H1 (cell line): ENCODE measurements at regions not wholly inside any gene's neighbourhood (a gene's known extent, or its start where the extent isn't known, plus 50 kb on each side); places are given as distances from the start of the nearest gene placed in this dataset.

Experiments
- CTCF ChIA-PET: fragments of 300-600 bp; sonication (Branson Sonifier 250); formaldehyde crosslinking; loops from one replicate; lab custom pipeline; 2021; ENCODE audit not compliant: partially characterized antibody; lab: Charles Lee
- POLR2A ChIA-PET: fragments of 300-600 bp; sonication (Branson Sonifier 250); formaldehyde crosslinking; loops from one replicate; lab custom pipeline; 2021; ENCODE audit warnings: inconsistent platforms; ENCODE audit not compliant: partially characterized antibody; lab: Charles Lee
- DNase-seq, 2 experiments: peaks; one replicate each; pipeline versions ENCODE4 v3.0.0 to v3.0.0-alpha.2; 2010 to 2022; ENCODE audit warnings: low spot score in 2 of 2, low read depth in 1 of 2, mixed read lengths in 1 of 2
- FAIRE-seq: peaks from 2 replicates; lab custom pipeline; 2011; peaks lifted over from hg19 to GRCh38; lab: Jason Lieb, UNC
- H2AFZ ChIP-seq: 2 replicates; pipeline ENCODE4 v1.8.1; 2012; ENCODE audit warnings: low read length, inconsistent platforms
- H2AK5ac ChIP-seq: 2 replicates; pipeline ENCODE4 v1.6.1; 2013; ENCODE audit warnings: low read depth, low read length
- H2BK120ac ChIP-seq: replicated peaks from 2 replicates; pipeline ENCODE3; 2013; ENCODE audit warnings: low read depth, low read length, inconsistent platforms
- H2BK12ac ChIP-seq: 2 replicates; pipeline ENCODE4 v1.6.1; 2013; ENCODE audit warnings: low read depth, low read length
- H2BK15ac ChIP-seq: 2 replicates; pipeline ENCODE4 v1.6.1; 2013; ENCODE audit warnings: low read length
- H2BK20ac ChIP-seq: 2 replicates; pipeline ENCODE4 v1.6.1; 2013; ENCODE audit warnings: low read length
- H2BK5ac ChIP-seq: 2 replicates; pipeline ENCODE4 v1.6.1; 2013; ENCODE audit warnings: low read depth, low read length
- H3K14ac ChIP-seq: 2 replicates; pipeline ENCODE4 v1.6.1; 2013; ENCODE audit warnings: inconsistent platforms; ENCODE audit not compliant: insufficient read length
- H3K18ac ChIP-seq: 2 replicates; pipeline ENCODE4 v1.6.1; 2013; ENCODE audit warnings: low read length; ENCODE audit errors: extremely low read depth
- H3K23ac ChIP-seq: 2 replicates; pipeline ENCODE4 v1.6.1; 2013; ENCODE audit warnings: inconsistent platforms; ENCODE audit not compliant: insufficient read length
- H3K23me2 ChIP-seq: 2 replicates; pipeline ENCODE4 v1.6.1; 2013; ENCODE audit warnings: low read depth, low read length
- H3K27ac ChIP-seq: 2 replicates; pipeline ENCODE4 v1.6.1; 2011; ENCODE audit warnings: low read depth, low read length, inconsistent platforms
- H3K27me3 ChIP-seq, 4 experiments: replicated peaks in 1 of 4; 1 replicate in 1 of 4; 2 replicates in 3 of 4; pipeline versions ENCODE4 v1.6.1 to v1.8.1; 2011 to 2013; ENCODE audit warnings: low read length in 3 of 4, mild to moderate bottlenecking in 3 of 4, inconsistent platforms in 2 of 4, mixed read lengths in 2 of 4, moderate library complexity in 1 of 4; ENCODE audit not compliant: control insufficient read depth in 3 of 4, insufficient read depth in 3 of 4; ENCODE audit errors: extremely low read depth in 1 of 4
- H3K36me3 ChIP-seq, 4 experiments: 2 replicates each; pipeline versions ENCODE4 v1.6.1 to v1.8.1; 2011 to 2013; ENCODE audit warnings: mild to moderate bottlenecking in 4 of 4, low read length in 3 of 4, moderate library complexity in 2 of 4, control low read depth in 1 of 4, inconsistent platforms in 1 of 4; ENCODE audit not compliant: insufficient read depth in 4 of 4, control insufficient read depth in 2 of 4
- H3K4ac ChIP-seq: replicated peaks from 2 replicates; pipeline ENCODE3; 2013; ENCODE audit warnings: low read length, low read depth, mixed read lengths, inconsistent platforms; ENCODE audit not compliant: insufficient read length
- H3K4me1 ChIP-seq, 4 experiments: replicated peaks in 1 of 4; 1 replicate in 1 of 4; 2 replicates in 3 of 4; pipeline versions ENCODE4 v1.6.1 to v1.8.1; 2011 to 2013; ENCODE audit warnings: low read length in 3 of 4, inconsistent platforms in 2 of 4, mixed read lengths in 1 of 4; ENCODE audit not compliant: insufficient read depth in 4 of 4, control insufficient read depth in 3 of 4
- H3K4me2 ChIP-seq, 2 experiments: 2 replicates each; pipeline versions ENCODE4 v1.6.1 to v1.8.1; 2011 to 2013; ENCODE audit warnings: low read depth in 2 of 2, low read length in 2 of 2, control low read depth in 1 of 2, inconsistent platforms in 1 of 2, mild to moderate bottlenecking in 1 of 2; ENCODE audit not compliant: insufficient read depth in 1 of 2
- H3K4me3 ChIP-seq, 4 experiments: fragments of 200-600, 300-600 bp in 1 of 4; sonication (generic), shearing (Covaris generic), sonication (Bioruptor Twin) in 1 of 4; 2 replicates each; pipeline versions ENCODE4 v1.5.1 to v1.8.1; 2011 to 2016; ENCODE audit warnings: low read length in 4 of 4, low read depth in 3 of 4, control low read depth in 2 of 4, inconsistent platforms in 2 of 4, mild to moderate bottlenecking in 2 of 4, mixed read lengths in 1 of 4, moderate library complexity in 1 of 4; ENCODE audit not compliant: insufficient read depth in 2 of 4; ENCODE audit errors: extremely low read depth in 1 of 4
- H3K56ac ChIP-seq: replicated peaks from 2 replicates; pipeline ENCODE3; 2013; ENCODE audit warnings: low read depth, mild to moderate bottlenecking, mixed read lengths, low read length, inconsistent platforms; ENCODE audit not compliant: insufficient read length
- H3K79me1 ChIP-seq: 2 replicates; pipeline ENCODE4 v1.6.1; 2013; ENCODE audit warnings: low read depth, low read length, control low read depth
- H3K79me2 ChIP-seq, 2 experiments: 2 replicates each; pipeline versions ENCODE4 v1.6.1 to v1.8.1; 2012 to 2013; ENCODE audit warnings: low read length in 2 of 2, mild to moderate bottlenecking in 2 of 2, inconsistent platforms in 1 of 2; ENCODE audit not compliant: insufficient read depth in 2 of 2, control insufficient read depth in 1 of 2
- H3K9ac ChIP-seq, 4 experiments: replicated peaks in 1 of 4; 1 replicate in 1 of 4; 2 replicates in 3 of 4; pipeline versions ENCODE4 v1.6.1 to v1.8.1; 2011 to 2013; ENCODE audit warnings: low read depth in 3 of 4, low read length in 3 of 4, control low read depth in 2 of 4, mild to moderate bottlenecking in 2 of 4, moderate library complexity in 2 of 4, inconsistent platforms in 1 of 4; ENCODE audit errors: extremely low read depth in 1 of 4
- H3K9me3 ChIP-seq, 2 experiments: 2 replicates each; pipeline versions ENCODE4 v1.6.1 to v1.8.1; 2012 to 2013; ENCODE audit warnings: mild to moderate bottlenecking in 2 of 2, moderate library complexity in 2 of 2, control low read depth in 1 of 2, inconsistent platforms in 1 of 2, low read depth in 1 of 2, low read length in 1 of 2, mixed read lengths in 1 of 2; ENCODE audit not compliant: insufficient read depth in 2 of 2
- H4K20me1 ChIP-seq, 2 experiments: replicated peaks in 1 of 2; 2 replicates each; pipeline versions ENCODE3 to v1.8.1; 2011 to 2013; ENCODE audit warnings: inconsistent platforms in 2 of 2, low read length in 2 of 2, mild to moderate bottlenecking in 1 of 2; ENCODE audit not compliant: insufficient read depth in 2 of 2, control insufficient read depth in 1 of 2
- H4K5ac ChIP-seq: 2 replicates; pipeline ENCODE4 v1.6.1; 2013; ENCODE audit warnings: low read length, low read depth, mixed read lengths, inconsistent platforms; ENCODE audit not compliant: insufficient read length
- H4K8ac ChIP-seq: 2 replicates; pipeline ENCODE4 v1.8.0; 2013; ENCODE audit warnings: mild to moderate bottlenecking, moderate library complexity, low read length, inconsistent platforms; ENCODE audit not compliant: insufficient read depth; ENCODE audit errors: extremely low read depth
- H4K91ac ChIP-seq: replicated peaks from 2 replicates; pipeline ENCODE3; 2013; ENCODE audit warnings: low read length, mixed read lengths, inconsistent platforms; ENCODE audit not compliant: insufficient read length
- BACH1 ChIP-seq: IDR thresholded peaks from 2 replicates; pipeline ENCODE4 v1.6.1; 2012; ENCODE audit warnings: low read length, improper control_type of control experiment
- CHD1 ChIP-seq: IDR thresholded peaks from 2 replicates; pipeline ENCODE4 v1.6.1; 2012; ENCODE audit warnings: low read depth, low read length, improper control_type of control experiment
- EZH2 ChIP-seq: fragments of 200-600 bp; sonication (generic); IDR thresholded peaks from 2 replicates; pipeline ENCODE4 v1.7.1; 2012; ENCODE audit warnings: low read depth, mild to moderate bottlenecking, moderate library complexity, low read length, inconsistent platforms; ENCODE audit not compliant: severe bottlenecking
- HDAC2 ChIP-seq, 2 experiments: fragments of 300-600 bp in 1 of 2; sonication (generic) in 1 of 2; IDR thresholded peaks; 2 replicates each; pipeline ENCODE4 v1.6.1; 2011 to 2012; ENCODE audit warnings: low read depth in 2 of 2, low read length in 2 of 2, mild to moderate bottlenecking in 2 of 2, moderate library complexity in 2 of 2, borderline replicate concordance in 1 of 2, inconsistent platforms in 1 of 2
- HDAC6 ChIP-seq: IDR thresholded peaks from one replicate; pipeline ENCODE4 v1.7.1; 2012; ENCODE audit warnings: low read depth, mild to moderate bottlenecking, inconsistent platforms, low read length, moderate library complexity
- JUND ChIP-seq: IDR thresholded peaks from 2 replicates; pipeline ENCODE4 v1.6.1; 2011; ENCODE audit warnings: mild to moderate bottlenecking, improper control_type of control experiment, low read length
- KDM4A ChIP-seq: IDR thresholded peaks from one replicate; pipeline ENCODE4 v1.7.1; 2012; ENCODE audit warnings: low read depth, mild to moderate bottlenecking, moderate library complexity, low read length, inconsistent platforms; ENCODE audit not compliant: severe bottlenecking
- RNF2 ChIP-seq: fragments of 200-900, 300-1000 bp; sonication (generic); IDR thresholded peaks from 2 replicates; pipeline ENCODE4 v1.7.1; 2016; ENCODE audit warnings: borderline replicate concordance, low read depth, mild to moderate bottlenecking, antibody characterized with exemption, low read length; ENCODE audit not compliant: poor library complexity, severe bottlenecking; ENCODE audit errors: missing control alignments
- WGBS, 2 experiments: shearing (Covaris generic) in 1 of 2; methylation state at CpG; one replicate each; pipeline versions ENCODE4 v1.1.6 to v1.1.7; 2013 to 2015; ENCODE audit warnings: low lambda C conversion rate in 2 of 2, mixed read lengths in 2 of 2, inconsistent platforms in 1 of 2, low coverage in 1 of 2, missing lambda C conversion rate in 1 of 2; ENCODE audit not compliant: insufficient replicate concordance in 2 of 2, insufficient coverage in 1 of 2, insufficient read length in 1 of 2; ENCODE audit errors: extremely low coverage in 1 of 2, missing lambda C conversion rate in 1 of 2; 5-methylcytosine and 5-hydroxymethylcytosine counted together
- TF ChIP-seq, protein P1 (sequence below): IDR thresholded peaks from 2 replicates; pipeline ENCODE4 v1.6.1; 2012; ENCODE audit warnings: inconsistent platforms

DNA sequence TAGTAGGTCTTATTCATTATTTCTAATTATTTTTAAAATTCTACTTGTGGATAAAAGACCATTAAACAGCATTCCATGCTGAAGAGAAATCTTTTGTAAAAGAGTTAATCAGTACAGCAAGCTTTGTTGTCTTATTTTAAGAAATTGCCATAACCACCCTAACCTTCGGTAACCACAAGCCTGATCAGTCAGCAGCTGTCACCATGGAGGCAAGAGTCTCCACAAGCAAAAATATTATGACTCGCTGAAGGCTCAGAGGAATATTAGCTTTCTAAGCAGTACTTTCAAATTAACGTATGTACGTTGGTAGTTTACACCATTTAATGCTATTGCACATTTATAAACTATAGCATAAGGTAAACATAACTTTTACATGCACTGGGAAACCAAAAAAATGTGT is 650.5 kb upstream of the LINC00305 start:
- Histone ChIP-seq H3K18ac (no peak overlapping the region), H2AK5ac (no peak overlapping the region), H3K27ac (no peak overlapping the region), H3K36me3 (no peaks in the 10 kb centered on the region), H3K23ac (no peak overlapping the region), H3K14ac (no peak overlapping the region), H3K56ac (no peak overlapping the region), H3K4me2 (no peak overlapping the region), H4K20me1 (no peaks in the 10 kb centered on the region), H3K9me3 (no peaks in the 10 kb centered on the region), H2BK5ac (no peak overlapping the region), H3K4me3 (no peak overlapping the region), H3K4me1 (no peaks in the 10 kb centered on the region), H4K5ac (no peak overlapping the region), H2BK20ac (no peak overlapping the region), H3K79me2 (no peaks in the 10 kb centered on the region), H4K8ac (no peak overlapping the region), H3K9ac (no peak overlapping the region), H2BK15ac (no peak overlapping the region), H2AFZ (no peak overlapping the region), H2BK12ac (no peak overlapping the region), H3K79me1 (no peaks in the 10 kb centered on the region), H2BK120ac (no peak overlapping the region), H3K23me2 (no peaks in the 10 kb centered on the region), H4K91ac (no peak overlapping the region), H3K27me3 (no peaks in the 10 kb centered on the region), H3K4ac (no peak overlapping the region)
- CTCF ChIA-PET, result interaction anchor here (0.6 kb wide), 1 partner anchor 55 kb away, joined by 3 read pairs; no protein-coding TSS in a partner anchor
- WGBS, 2 experiments, result 99% methylated on average over 4 of the region's 4 CpGs; no CpG with 5 or more reads in 1 of the 2 experiments
- POLR2A ChIA-PET, result no interaction called here
- no peak for DNase-seq
- FAIRE-seq, result no peak
- TF ChIP-seq, protein P1, sequence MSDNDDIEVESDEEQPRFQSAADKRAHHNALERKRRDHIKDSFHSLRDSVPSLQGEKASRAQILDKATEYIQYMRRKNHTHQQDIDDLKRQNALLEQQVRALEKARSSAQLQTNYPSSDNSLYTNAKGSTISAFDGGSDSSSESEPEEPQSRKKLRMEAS, result no peak
- TF ChIP-seq RNF2, result no peak
- no peak for TF ChIP-seq HDAC2 (IDR thresholded peaks at IDR 0.05; ENCODE audit: borderline replicate concordance in 1 of 2, low read depth in 2 of 2, low read length in 2 of 2)
- no peak for TF ChIP-seq EZH2
- no peak for TF ChIP-seq KDM4A
- no peak for TF ChIP-seq CHD1
- no peak for TF ChIP-seq JUND
- TF ChIP-seq BACH1, result no peak
- TF ChIP-seq HDAC6, result no peak
